ENCODE measurements at regions not wholly inside any gene's neighbourhood (a gene's known extent, or its start where the extent isn't known, plus 50 kb on each side); places are given as distances from the start of the nearest gene placed in this dataset.

- DNase-seq: no peak
These were observed 742.6 kb upstream of the HS6ST1 start for GRCh38 chr2:129061069-129061768.

DNA sequence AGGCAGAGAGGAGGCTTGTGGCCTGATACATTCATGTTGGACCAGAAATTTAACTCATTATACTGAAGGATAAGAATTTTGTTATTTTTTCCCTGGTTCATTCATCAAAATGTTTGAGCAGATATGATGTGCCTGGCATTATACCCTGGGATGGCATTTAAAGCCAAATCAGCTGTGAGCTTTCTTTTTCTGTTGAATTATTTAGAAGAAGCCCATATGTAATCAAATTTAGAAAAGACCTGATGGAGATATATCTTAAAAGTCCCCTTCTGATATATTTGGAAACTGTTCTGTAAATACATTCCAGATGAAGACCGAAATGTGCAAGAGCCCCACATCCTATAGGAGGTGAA, 743.1 kb upstream of the HS6ST1 start:
- no peak for DNase-seq

GRCh38 chr2:129062146-129062912, 743.7 kb upstream of the HS6ST1 start:
- no peak for DNase-seq

GRCh38 chr2:129067070-129067469, 748.4 kb upstream of the HS6ST1 start:
- no peak for DNase-seq

- no peak for DNase-seq
These were observed 749.3 kb upstream of the HS6ST1 start for GRCh38 chr2:129067953-129068352.

- no peak for DNase-seq
These were observed 749.9 kb upstream of the HS6ST1 start for GRCh38 chr2:129068543-129068942.

DNA sequence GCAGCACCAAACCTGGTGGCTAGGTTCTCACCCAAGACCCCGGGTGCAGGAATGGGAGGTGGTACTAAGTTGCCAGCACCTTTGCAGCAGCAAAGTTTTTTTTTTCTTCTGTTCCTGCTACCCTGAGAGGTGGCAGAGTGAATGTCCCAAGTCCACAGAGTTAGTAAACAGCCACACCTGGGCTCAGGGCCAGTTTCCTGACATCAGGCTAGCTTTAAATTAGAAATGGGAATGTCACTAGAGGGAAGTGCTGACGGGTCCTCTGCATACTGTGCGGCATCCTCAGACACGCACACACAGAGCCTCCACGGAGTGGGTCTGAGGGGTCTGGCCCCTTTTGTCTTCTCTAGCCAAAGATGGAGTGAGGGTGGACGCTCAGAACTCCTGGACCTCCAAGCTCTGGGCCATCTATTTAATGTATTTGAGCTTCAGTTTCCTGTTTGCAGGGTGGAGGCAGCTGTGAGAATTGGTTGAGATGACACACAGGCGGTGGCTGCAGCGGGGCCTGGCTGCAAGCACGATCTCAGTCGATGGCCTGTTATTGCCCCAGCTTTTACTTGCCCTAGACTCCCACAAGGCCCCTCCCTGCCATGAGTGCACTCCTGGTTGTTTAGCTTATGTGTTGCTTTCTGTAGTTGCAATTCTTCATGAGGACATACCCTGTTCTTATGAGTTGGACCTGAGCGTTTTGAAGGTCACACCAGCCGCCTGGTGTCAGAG, 751.4 kb upstream of the HS6ST1 start:
- DNase-seq: no peak

GRCh38 chr2:129070663-129071062, 752.0 kb upstream of the HS6ST1 start:
- DNase-seq: no peak

GRCh38 chr2:129071531-129071930, 752.9 kb upstream of the HS6ST1 start:
- no peak for DNase-seq

- no peak for DNase-seq
These were observed 755.7 kb upstream of the HS6ST1 start for GRCh38 chr2:129074298-129074920.

DNA sequence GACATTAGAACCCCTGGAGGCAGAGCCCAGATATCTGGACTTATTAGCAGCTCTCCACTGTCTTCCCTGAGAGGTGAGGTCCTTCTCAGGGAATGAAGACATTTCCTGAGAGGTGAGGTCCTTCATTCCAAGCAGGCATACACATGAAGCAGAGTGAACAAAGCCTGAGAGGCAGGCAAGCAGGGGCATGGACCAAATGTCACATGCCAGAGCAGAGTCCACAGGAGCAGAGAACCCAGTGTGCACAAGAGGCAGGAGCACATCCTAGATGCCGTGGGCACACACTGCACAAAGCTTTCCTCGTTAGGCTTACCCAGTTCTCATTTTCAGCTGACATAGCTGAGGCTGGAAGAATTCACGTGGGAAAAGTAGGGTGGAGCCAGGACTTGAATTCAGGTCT, 759.9 kb upstream of the HS6ST1 start:
- no peak for DNase-seq

DNA sequence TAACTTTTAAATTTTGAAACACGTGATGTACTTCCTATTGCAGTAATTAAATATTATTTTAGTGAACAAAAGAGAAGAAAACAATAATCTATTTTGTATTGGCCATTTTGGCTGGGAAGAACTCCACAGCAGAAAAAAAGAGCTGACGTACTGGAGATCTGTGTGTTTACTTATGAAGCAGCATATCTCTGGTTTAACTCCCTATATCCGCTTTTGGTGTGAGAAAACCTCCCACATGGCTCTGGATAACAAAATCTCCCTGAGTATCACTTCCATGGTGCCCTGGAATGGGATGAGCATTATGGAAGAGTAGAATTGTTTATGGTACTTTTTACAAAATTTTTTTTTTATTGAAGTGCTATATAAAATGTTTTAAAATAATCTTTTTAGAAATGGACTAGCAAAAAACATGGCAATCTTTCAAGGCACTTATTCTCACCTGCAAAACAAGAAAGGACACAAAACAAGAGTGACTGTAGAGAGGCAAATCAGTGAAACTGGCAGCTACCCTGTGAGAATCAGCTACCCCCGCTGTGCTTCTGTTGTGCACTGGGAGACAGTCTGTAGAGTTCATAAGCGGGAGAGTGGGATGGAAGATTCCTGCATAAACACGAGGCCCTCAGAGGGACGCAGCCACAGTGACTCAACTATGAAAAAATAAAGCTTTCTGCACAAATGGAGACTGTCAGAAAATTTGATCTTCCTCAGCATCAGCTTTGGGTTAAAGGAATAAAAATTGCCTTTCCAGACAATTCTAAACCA, 762.2 kb upstream of the HS6ST1 start:
- DNase-seq: no peak

- DNase-seq: no peak
These were observed 766.7 kb upstream of the HS6ST1 start for GRCh38 chr2:129085386-129085785.

DNA sequence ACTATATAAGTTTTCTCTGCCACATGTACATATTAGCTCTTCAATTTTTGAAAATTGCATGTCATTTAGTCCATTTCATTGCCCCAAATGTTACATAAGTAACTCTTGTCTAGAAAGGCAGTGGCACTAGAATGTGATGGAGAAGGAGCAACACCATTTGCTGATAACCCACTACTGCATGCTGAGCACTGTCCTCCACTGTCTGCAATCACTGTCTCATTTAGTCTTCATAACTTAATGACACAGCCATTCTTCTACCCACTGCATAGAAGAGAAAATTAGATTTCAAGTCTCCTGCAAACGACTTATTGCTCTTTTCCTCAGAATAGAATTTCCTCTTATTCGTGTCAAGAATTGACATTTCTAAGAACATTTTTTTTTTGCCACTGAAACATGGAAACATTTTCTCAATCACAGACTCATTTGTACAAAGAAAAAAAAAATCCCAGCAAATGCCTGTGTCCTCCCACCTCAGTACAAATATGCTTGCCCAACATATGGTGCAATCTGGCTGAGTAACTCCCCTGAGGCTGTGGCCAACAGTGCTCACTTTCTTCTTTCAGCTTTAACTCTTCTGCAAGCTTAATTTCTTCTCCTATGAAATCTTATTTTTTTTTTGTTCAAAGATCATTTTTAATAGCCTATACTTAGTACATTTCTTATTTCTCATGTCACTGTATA, 768.6 kb upstream of the HS6ST1 start:
- DNase-seq: no peak

DNA sequence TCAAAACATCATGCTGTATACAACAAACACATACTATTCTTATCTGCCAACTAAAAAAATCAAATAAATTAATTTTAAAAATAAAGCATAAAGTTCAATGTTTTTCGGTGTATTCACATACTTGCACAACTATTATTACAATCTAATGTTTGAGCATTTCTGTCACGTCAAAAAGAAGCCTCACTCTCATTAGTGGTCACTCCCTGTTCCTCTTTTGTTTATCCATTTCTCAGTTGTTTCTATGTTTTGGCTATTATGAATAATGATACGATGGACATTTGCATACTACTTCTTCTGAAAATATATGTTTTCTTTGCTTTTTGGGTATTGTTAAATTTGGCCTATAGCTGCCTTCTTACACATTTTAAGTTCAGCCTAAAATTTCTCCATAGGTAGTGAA, 773.0 kb upstream of the HS6ST1 start:
- no peak for DNase-seq

DNA sequence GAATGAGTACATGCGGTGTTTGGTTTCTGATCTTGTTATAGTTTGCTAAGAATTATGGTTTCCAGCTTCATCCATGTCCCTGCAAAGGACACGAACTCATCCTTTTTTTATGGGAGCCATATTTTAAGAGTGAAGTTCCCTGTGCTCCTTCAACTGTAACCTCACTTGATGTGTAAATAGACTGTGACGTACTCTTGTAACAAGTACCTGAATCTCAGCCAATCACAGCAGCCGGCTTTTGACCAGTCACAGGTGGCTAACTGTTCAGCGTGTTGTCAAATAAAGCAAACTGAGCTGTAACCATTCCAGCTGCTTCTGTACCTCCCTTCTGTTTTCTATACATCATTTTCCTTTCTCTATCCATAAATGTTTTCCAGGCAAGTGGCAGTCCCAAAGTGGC, 774.3 kb upstream of the HS6ST1 start:
- peak; percentile 65 for DNase-seq

DNA sequence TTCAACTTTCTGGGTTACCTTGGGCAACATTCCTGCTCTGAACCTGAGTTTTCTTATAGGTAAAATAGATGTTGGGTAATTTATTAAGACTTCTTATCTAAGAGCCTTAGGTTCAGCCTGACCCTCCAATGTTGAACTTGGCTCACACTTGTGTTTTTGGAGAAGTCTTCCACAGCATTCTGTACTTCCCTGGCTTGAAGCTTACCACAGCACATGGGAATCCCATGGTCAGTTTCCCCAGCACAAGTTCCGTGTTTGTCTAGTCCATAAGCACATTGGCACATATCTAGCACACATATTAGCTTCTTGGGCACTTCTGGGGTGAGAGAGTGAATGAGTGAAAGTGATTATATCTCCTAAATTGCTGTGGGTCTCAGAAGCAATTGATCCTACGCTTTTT, 782.5 kb upstream of the HS6ST1 start:
- DNase-seq: no peak

DNA sequence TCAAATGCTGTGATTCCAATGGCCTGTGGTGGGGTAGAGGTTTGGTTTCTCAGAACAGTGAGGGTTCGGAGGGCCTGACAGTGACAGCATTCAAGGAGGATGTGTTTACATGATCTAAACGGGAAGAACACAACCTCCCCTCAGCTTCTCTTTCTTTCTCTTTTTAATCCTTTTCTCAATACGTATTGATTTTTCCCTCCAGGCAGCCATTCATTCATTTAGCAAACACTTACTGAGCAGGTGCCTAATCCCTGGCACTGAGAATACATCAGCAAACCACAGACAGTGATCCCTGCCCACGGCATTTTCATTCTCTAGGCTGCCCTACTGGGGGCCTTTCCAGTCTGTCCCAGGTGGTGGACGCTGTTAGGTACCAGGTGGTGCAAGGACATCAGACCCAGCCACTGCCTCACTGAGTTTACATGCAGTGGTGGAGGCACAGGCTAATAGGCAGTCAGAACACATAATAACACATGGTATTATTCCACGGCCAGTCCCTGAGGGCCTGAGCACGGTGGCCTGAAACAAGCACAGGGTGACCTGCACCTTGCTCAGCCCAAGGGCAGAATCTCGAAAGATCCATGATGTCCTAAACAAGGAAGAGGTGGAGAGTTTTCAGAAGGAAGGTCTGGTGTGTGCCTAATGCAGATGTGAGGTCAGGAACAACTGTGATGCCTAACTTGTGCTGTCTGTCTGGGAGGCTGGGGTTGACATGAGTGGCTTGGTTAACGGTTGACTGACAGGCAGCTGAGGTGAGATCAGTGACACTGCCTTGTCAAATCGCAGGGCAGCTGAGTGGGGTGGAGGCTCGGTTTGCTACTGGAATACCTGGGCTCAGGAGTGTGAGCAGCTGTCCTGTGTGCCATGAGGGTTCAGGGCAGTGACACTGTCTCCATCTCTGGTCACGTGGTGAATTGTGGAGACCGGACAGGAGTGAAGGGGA, 785.5 kb upstream of the HS6ST1 start:
- no peak for DNase-seq

- no peak for DNase-seq
These were observed 793.5 kb upstream of the HS6ST1 start for GRCh38 chr2:129112181-129112580.

GRCh38 chr2:129113776-129114175, 795.1 kb upstream of the HS6ST1 start:
- no peak for DNase-seq
